Mucosa of descending colon (tissue), 3 donors: ENCODE measurements at regions not wholly inside any gene's neighbourhood (a gene's known extent, or its start where the extent isn't known, plus 50 kb on each side); places are given as distances from the start of the nearest gene placed in this dataset.

Experiments
- ATAC-seq: fragments of 200-7000 bp; cut with Tn5 transposase; one replicate; pipeline ENCODE4 v1.9.1; 2020; ENCODE audit warnings: mild to moderate bottlenecking, moderate library complexity
- DNase-seq, 3 donors: peaks; one replicate each; pipeline ENCODE4 v3.0.0-alpha.2; 2020
- H3K36me3 ChIP-seq: fragments of 200-600 bp; one replicate; pipeline ENCODE4 v1.8.0; 2021; ENCODE audit warnings: low read depth, mild to moderate bottlenecking
- H3K4me1 ChIP-seq: fragments of 200-600 bp; one replicate; pipeline ENCODE4 v1.8.0; 2021; ENCODE audit warnings: low read depth, mild to moderate bottlenecking
- H3K4me3 ChIP-seq: fragments of 200-600 bp; one replicate; pipeline ENCODE4 v1.8.0; 2021; ENCODE audit warnings: mild to moderate bottlenecking
- H3K9me3 ChIP-seq: fragments of 200-600 bp; one replicate; pipeline ENCODE4 v1.8.0; 2021; ENCODE audit warnings: mild to moderate bottlenecking
- CTCF ChIP-seq: fragments of 200-600 bp; IDR thresholded peaks from one replicate; pipeline ENCODE4 v1.8.0; 2022; ENCODE audit warnings: antibody characterized with exemption, mild to moderate bottlenecking
- intact Hi-C, 2 donors: fragments of 100-400 bp; cut with DNase I in 1 of 2; cut with micrococcal nuclease in 1 of 2; formaldehyde crosslinking; loops; one replicate each; pipeline versions ENCODE4 v1.11.0 to v1.11.1; 2022; cut with DNase I, micrococcal nuclease
- donor health status: DM: no; HTN: no; CAD: no; lungs with moderate emphysema.
- donor health status: DM: no; HTN: no; CAD: no.
- donor health status: DM: no; HTN: yes; CAD: no.

- no peak overlapping the region for H3K4me3 ChIP-seq
- H3K9me3 ChIP-seq: no peaks in the 10 kb centered on the region
- ATAC-seq: no peak
- TF ChIP-seq CTCF: no peak
- intact Hi-C loops: no loop called here
- H3K36me3 ChIP-seq: no peaks in the 10 kb centered on the region
- DNase-seq: no peak
- peaks cover 57% of the 10 kb centered on the region for H3K4me1 ChIP-seq
Observed at GRCh38 chr13:44759384-44760360, 183.5 kb upstream of the TSC22D1 start.

GRCh38 chr13:44758630-44759383, 182.7 kb upstream of the TSC22D1 start:
- intact Hi-C loops: no loop called here
- DNase-seq: peak; percentile 43 to 54 (median 47)
- no peaks in the 10 kb centered on the region for H3K9me3 ChIP-seq

GRCh38 chr13:44757671-44758070, 181.5 kb upstream of the TSC22D1 start:
- no peaks in the 10 kb centered on the region for H3K9me3 ChIP-seq
- H3K4me1 ChIP-seq: peaks cover 46% of the 10 kb centered on the region

More at GRCh38 chr13:44758630-44759383, 182.7 kb upstream of the TSC22D1 start:
- no peak for TF ChIP-seq CTCF
- no peaks in the 10 kb centered on the region for H3K36me3 ChIP-seq
- H3K4me3 ChIP-seq: no peak overlapping the region
- peaks cover 56% of the 10 kb centered on the region for H3K4me1 ChIP-seq
- ATAC-seq: peak; percentile 70

GRCh38 chr13:44756276-44756810, 180.2 kb upstream of the TSC22D1 start:
- TF ChIP-seq CTCF: no peak
- Histone ChIP-seq H3K9me3 (no peaks in the 10 kb centered on the region), H3K36me3 (no peaks in the 10 kb centered on the region), H3K4me3 (no peak overlapping the region), H3K4me1 (peaks cover 41% of the 10 kb centered on the region)
- intact Hi-C loops: no loop called here
- peak; percentile 72 for ATAC-seq
- no peak for DNase-seq

More at GRCh38 chr13:44757671-44758070, 181.5 kb upstream of the TSC22D1 start:
- no peak for TF ChIP-seq CTCF
- DNase-seq: no peak
- intact Hi-C loops: no loop called here
- no peak overlapping the region for H3K4me3 ChIP-seq
- no peaks in the 10 kb centered on the region for H3K36me3 ChIP-seq
- ATAC-seq: no peak

GRCh38 chr13:44755872-44756271, 179.7 kb upstream of the TSC22D1 start:
- peaks cover 45% of the 10 kb centered on the region for H3K4me1 ChIP-seq

More at GRCh38 chr13:44755872-44756271, 179.7 kb upstream of the TSC22D1 start:
- intact Hi-C loops: no loop called here
- ATAC-seq: no peak
- no peaks in the 10 kb centered on the region for H3K36me3 ChIP-seq
- no peak for TF ChIP-seq CTCF
- H3K9me3 ChIP-seq: no peaks in the 10 kb centered on the region
- no peak overlapping the region for H3K4me3 ChIP-seq
- DNase-seq: no peak
